SU-DHL-6 (cell line): ENCODE measurements at regions not wholly inside any gene's neighbourhood (a gene's known extent, or its start where the extent isn't known, plus 50 kb on each side); places are given as distances from the start of the nearest gene placed in this dataset.

ENCODE experiments used
- CTCF ChIP-seq: fragments of 200-600 bp; sonication (generic); IDR thresholded peaks from one replicate; pipeline ENCODE4 v1.5.1; 2017; ENCODE audit warnings: antibody characterized with exemption, mild to moderate bottlenecking, low read length, moderate library complexity; ENCODE audit not compliant: insufficient read depth, poor library complexity, severe bottlenecking
- EZH2phosphoT487 ChIP-seq: fragments of 200-600 bp; sonication (generic), shearing (Covaris generic); conservative IDR thresholded peaks from 2 replicates; pipeline ENCODE4 v1.6.1; 2018; ENCODE audit warnings: mild to moderate bottlenecking, antibody characterized with exemption, low read length, moderate library complexity, mixed read lengths

GRCh38 chr7:97271619-97272018 lies 154.1 kb downstream of the SDHAF3 start:
- TF ChIP-seq CTCF (no peak), EZH2phosphoT487 (no peak)
